ENCODE measurements at regions not wholly inside any gene's neighbourhood (a gene's known extent, or its start where the extent isn't known, plus 50 kb on each side); places are given as distances from the start of the nearest gene placed in this dataset.

DNA sequence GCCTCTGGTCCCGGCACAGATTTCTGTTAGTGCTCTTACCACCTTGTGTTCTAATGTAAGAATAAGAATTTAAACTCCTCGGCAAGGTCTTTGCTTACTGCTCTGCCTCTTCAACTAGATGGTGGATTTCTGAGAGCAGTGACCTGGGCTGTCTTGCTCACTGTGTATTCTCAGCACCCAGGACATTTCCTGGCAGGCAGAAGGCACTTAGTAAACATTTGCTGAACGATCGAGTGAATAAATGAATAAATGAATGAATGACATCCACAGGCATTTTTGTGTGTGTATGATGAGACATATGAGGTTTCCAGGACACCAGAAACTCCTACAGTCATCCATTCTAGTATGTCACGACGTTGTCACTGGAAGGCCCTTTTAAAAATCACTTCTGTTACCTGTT lies 143.2 kb downstream of the BOD1 start:
- TF ChIP-seq, protein P1, sequence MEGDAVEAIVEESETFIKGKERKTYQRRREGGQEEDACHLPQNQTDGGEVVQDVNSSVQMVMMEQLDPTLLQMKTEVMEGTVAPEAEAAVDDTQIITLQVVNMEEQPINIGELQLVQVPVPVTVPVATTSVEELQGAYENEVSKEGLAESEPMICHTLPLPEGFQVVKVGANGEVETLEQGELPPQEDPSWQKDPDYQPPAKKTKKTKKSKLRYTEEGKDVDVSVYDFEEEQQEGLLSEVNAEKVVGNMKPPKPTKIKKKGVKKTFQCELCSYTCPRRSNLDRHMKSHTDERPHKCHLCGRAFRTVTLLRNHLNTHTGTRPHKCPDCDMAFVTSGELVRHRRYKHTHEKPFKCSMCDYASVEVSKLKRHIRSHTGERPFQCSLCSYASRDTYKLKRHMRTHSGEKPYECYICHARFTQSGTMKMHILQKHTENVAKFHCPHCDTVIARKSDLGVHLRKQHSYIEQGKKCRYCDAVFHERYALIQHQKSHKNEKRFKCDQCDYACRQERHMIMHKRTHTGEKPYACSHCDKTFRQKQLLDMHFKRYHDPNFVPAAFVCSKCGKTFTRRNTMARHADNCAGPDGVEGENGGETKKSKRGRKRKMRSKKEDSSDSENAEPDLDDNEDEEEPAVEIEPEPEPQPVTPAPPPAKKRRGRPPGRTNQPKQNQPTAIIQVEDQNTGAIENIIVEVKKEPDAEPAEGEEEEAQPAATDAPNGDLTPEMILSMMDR (IDR thresholded peaks at IDR 0.05; ENCODE audit: low read length): no peak
- no peak for TF ChIP-seq EZH2 (IDR thresholded peaks at IDR 0.05; ENCODE audit: borderline replicate concordance, low read length)

All from OCI-LY1 (cell line).